GM12878 (cell line): ENCODE measurements at regions not wholly inside any gene's neighbourhood (a gene's known extent, or its start where the extent isn't known, plus 50 kb on each side); places are given as distances from the start of the nearest gene placed in this dataset.

Experiments
- CHD2 ChIP-seq: IDR thresholded peaks from 2 replicates; pipeline ENCODE4 v1.6.1; 2011; ENCODE audit warnings: low read depth, low read length, improper control_type of control experiment, borderline replicate concordance
- EGR1 ChIP-seq, 2 experiments: IDR thresholded peaks; 1 replicate in 1 of 2; 2 replicates in 1 of 2; pipeline ENCODE4 v1.6.1; 2011 to 2012; ENCODE audit warnings: low read depth in 2 of 2, low read length in 2 of 2, borderline replicate concordance in 1 of 2, mild to moderate bottlenecking in 1 of 2, moderate library complexity in 1 of 2
- EP300 ChIP-seq, 2 experiments: fragments of 150-350 bp in 1 of 2; IDR thresholded peaks; 2 replicates each; pipeline ENCODE4 v1.6.1; 2011 to 2012; ENCODE audit warnings: low read depth in 2 of 2, low read length in 2 of 2, borderline replicate concordance in 1 of 2, improper control_type of control experiment in 1 of 2, inconsistent platforms in 1 of 2; ENCODE audit not compliant: control insufficient read depth in 1 of 2
- KAT2A ChIP-seq: conservative IDR thresholded peaks from 2 replicates; pipeline ENCODE4 v1.6.1; 2011; ENCODE audit warnings: low read depth, low read length; ENCODE audit not compliant: control insufficient read depth
- MYC ChIP-seq: IDR thresholded peaks from 2 replicates; pipeline ENCODE4 v1.6.1; 2011; ENCODE audit warnings: mild to moderate bottlenecking, low read length, moderate library complexity, inconsistent platforms; ENCODE audit not compliant: insufficient read depth, insufficient replicate concordance, insufficient read length, severe bottlenecking
- NR2C2 ChIP-seq: IDR thresholded peaks from 2 replicates; pipeline ENCODE4 v1.6.1; 2011; ENCODE audit warnings: borderline replicate concordance, low read depth; ENCODE audit not compliant: control insufficient read depth, insufficient read length
- NR2F1 ChIP-seq: fragments of 450-650 bp; conservative IDR thresholded peaks from 2 replicates; pipeline ENCODE4 v1.6.1; 2017; ENCODE audit warnings: mild to moderate bottlenecking
- PML ChIP-seq: IDR thresholded peaks from 2 replicates; pipeline ENCODE4 v1.6.1; 2012; ENCODE audit warnings: low read length, inconsistent platforms
- POLR2A ChIP-seq: IDR thresholded peaks from 2 replicates; pipeline ENCODE4 v1.6.1; 2011; ENCODE audit warnings: low read depth, mild to moderate bottlenecking, low read length
- RCOR1 ChIP-seq: conservative IDR thresholded peaks from 2 replicates; pipeline ENCODE4 v1.6.1; 2012; ENCODE audit warnings: low read depth, low read length, improper control_type of control experiment
- ZBED1 ChIP-seq: IDR thresholded peaks from 2 replicates; pipeline ENCODE4 v1.6.1; 2016; ENCODE audit warnings: borderline replicate concordance
- ZNF274 ChIP-seq: IDR thresholded peaks from one replicate; pipeline ENCODE4 v1.8.0; 2011; ENCODE audit not compliant: insufficient read length, insufficient read depth
- TF ChIP-seq, protein P1 (sequence below), 3 experiments: IDR thresholded peaks in 2 of 3; conservative IDR thresholded peaks in 1 of 3; 2 replicates each; pipeline ENCODE4 v1.5.1; 2011; ENCODE audit warnings: low read depth in 3 of 3, low read length in 3 of 3, mild to moderate bottlenecking in 3 of 3, control low read depth in 2 of 3, moderate library complexity in 2 of 3, inconsistent platforms in 1 of 3, mixed read lengths in 1 of 3; ENCODE audit not compliant: control insufficient read depth in 2 of 3, insufficient read depth in 1 of 3; ENCODE audit errors: extremely low read depth in 1 of 3
- TF ChIP-seq, protein P2 (sequence below): fragments of 450-650 bp; formaldehyde crosslinking; IDR thresholded peaks from 2 replicates; pipeline ENCODE4 v1.5.0; 2022; ENCODE audit warnings: mild to moderate bottlenecking, missing genetic modification characterization

GRCh38 chr11:43222215-43222614, 89.6 kb upstream of the API5 start:
- no peak for TF ChIP-seq CHD2
- no peak for TF ChIP-seq POLR2A
- no peak for TF ChIP-seq ZNF274
- TF ChIP-seq NR2F1, result no peak
- TF ChIP-seq, protein P1, sequence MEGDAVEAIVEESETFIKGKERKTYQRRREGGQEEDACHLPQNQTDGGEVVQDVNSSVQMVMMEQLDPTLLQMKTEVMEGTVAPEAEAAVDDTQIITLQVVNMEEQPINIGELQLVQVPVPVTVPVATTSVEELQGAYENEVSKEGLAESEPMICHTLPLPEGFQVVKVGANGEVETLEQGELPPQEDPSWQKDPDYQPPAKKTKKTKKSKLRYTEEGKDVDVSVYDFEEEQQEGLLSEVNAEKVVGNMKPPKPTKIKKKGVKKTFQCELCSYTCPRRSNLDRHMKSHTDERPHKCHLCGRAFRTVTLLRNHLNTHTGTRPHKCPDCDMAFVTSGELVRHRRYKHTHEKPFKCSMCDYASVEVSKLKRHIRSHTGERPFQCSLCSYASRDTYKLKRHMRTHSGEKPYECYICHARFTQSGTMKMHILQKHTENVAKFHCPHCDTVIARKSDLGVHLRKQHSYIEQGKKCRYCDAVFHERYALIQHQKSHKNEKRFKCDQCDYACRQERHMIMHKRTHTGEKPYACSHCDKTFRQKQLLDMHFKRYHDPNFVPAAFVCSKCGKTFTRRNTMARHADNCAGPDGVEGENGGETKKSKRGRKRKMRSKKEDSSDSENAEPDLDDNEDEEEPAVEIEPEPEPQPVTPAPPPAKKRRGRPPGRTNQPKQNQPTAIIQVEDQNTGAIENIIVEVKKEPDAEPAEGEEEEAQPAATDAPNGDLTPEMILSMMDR (IDR thresholded peaks at IDR 0.05 in 2 of 3, conservative IDR thresholded peaks at IDR 0.05 in 1 of 3; ENCODE audit: control insufficient read depth in 2 of 3, extremely low read depth in 1 of 3, insufficient read depth in 1 of 3, low read depth in 3 of 3, low read length in 3 of 3), result no peak
- TF ChIP-seq KAT2A, result no peak
- no peak for TF ChIP-seq NR2C2
- no peak for TF ChIP-seq EP300 (IDR thresholded peaks at IDR 0.05; ENCODE audit: borderline replicate concordance in 1 of 2, control insufficient read depth in 1 of 2, low read depth in 2 of 2, low read length in 2 of 2)
- no peak for TF ChIP-seq PML
- TF ChIP-seq EGR1 (IDR thresholded peaks at IDR 0.05; ENCODE audit: borderline replicate concordance in 1 of 2, low read depth in 2 of 2, low read length in 2 of 2), result no peak
- no peak for TF ChIP-seq ZBED1
- TF ChIP-seq, protein P2, sequence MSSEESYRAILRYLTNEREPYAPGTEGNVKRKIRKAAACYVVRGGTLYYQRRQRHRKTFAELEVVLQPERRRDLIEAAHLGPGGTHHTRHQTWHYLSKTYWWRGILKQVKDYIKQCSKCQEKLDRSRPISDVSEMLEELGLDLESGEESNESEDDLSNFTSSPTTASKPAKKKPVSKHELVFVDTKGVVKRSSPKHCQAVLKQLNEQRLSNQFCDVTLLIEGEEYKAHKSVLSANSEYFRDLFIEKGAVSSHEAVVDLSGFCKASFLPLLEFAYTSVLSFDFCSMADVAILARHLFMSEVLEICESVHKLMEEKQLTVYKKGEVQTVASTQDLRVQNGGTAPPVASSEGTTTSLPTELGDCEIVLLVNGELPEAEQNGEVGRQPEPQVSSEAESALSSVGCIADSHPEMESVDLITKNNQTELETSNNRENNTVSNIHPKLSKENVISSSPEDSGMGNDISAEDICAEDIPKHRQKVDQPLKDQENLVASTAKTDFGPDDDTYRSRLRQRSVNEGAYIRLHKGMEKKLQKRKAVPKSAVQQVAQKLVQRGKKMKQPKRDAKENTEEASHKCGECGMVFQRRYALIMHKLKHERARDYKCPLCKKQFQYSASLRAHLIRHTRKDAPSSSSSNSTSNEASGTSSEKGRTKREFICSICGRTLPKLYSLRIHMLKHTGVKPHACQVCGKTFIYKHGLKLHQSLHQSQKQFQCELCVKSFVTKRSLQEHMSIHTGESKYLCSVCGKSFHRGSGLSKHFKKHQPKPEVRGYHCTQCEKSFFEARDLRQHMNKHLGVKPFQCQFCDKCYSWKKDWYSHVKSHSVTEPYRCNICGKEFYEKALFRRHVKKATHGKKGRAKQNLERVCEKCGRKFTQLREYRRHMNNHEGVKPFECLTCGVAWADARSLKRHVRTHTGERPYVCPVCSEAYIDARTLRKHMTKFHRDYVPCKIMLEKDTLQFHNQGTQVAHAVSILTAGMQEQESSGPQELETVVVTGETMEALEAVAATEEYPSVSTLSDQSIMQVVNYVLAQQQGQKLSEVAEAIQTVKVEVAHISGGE (CRISPR knock-in tag), result no peak
- TF ChIP-seq RCOR1, result no peak
- no peak for TF ChIP-seq MYC
